MCF 10A (cell line): ENCODE measurements at regions not wholly inside any gene's neighbourhood (a gene's known extent, or its start where the extent isn't known, plus 50 kb on each side); places are given as distances from the start of the nearest gene placed in this dataset.
"Not testable (repeated sequence)": the region's sequence is repeated elsewhere in the genome, so short reads cannot be mapped to it uniquely, and the experiment has no call there.

ENCODE experiments used
- BruUV-seq: library from RNA; stranded (reverse); fragments of 400-500 nt; replicated peaks from 2 replicates; lab custom pipeline; 2021; lab: Mats Ljungman, UMichigan
- CTCF ChIA-PET: fragments of 300-600 bp; sonication (Branson Sonifier 250); formaldehyde crosslinking; extraction: SDS; loops from one replicate; lab custom pipeline; 2021; ENCODE audit warnings: antibody characterized with exemption, inconsistent platforms; lab: Yijun Ruan, JAX
- POLR2A ChIA-PET: fragments of 300-600, 350-650 bp; sonication (Branson Sonifier 250); formaldehyde crosslinking; extraction: SDS; loops from one replicate; lab custom pipeline; 2020; ENCODE audit warnings: antibody characterized with exemption, inconsistent platforms; lab: Yijun Ruan, JAX
- DNase-seq: peaks from one replicate; pipeline ENCODE4 v3.0.0-alpha.2; 2018; ENCODE audit not compliant: unreplicated experiment
- H3K27ac Mint-ChIP-seq: one replicate; pipeline ENCODE4 v1.8.0; 2022; ENCODE audit warnings: mild to moderate bottlenecking, low read depth, mixed read lengths; ENCODE audit not compliant: unreplicated experiment
- H3K27me3 Mint-ChIP-seq: one replicate; pipeline ENCODE4 v1.8.0; 2022; ENCODE audit warnings: mixed read lengths; ENCODE audit not compliant: insufficient read depth, unreplicated experiment
- H3K36me3 Mint-ChIP-seq: one replicate; pipeline ENCODE4 v1.8.0; 2022; ENCODE audit warnings: mild to moderate bottlenecking, moderate library complexity, mixed read lengths; ENCODE audit not compliant: insufficient read depth, unreplicated experiment
- H3K4me1 Mint-ChIP-seq: one replicate; pipeline ENCODE4 v1.8.0; 2022; ENCODE audit warnings: mixed read lengths; ENCODE audit not compliant: insufficient read depth, unreplicated experiment
- H3K4me3 Mint-ChIP-seq: one replicate; pipeline ENCODE4 v1.8.0; 2022; ENCODE audit warnings: mild to moderate bottlenecking, moderate library complexity, mixed read lengths; ENCODE audit not compliant: unreplicated experiment
- H3K9me3 Mint-ChIP-seq: one replicate; pipeline ENCODE4 v1.8.0; 2022; ENCODE audit warnings: mixed read lengths; ENCODE audit not compliant: unreplicated experiment
- CTCF ChIP-seq: fragments of 200-600 bp; IDR thresholded peaks from one replicate; pipeline ENCODE4 v1.8.0; 2022; ENCODE audit warnings: antibody characterized with exemption, mild to moderate bottlenecking; ENCODE audit not compliant: unreplicated experiment
- intact Hi-C: fragments of 100-400 bp; cut with micrococcal nuclease; formaldehyde crosslinking; loops from 2 replicates; pipeline ENCODE4 v1.14.1; 2022

GRCh38 chrX:139015627-139016026, 304.1 kb upstream of the FGF13 start:
- Mint-ChIP-seq H3K27ac (no peak overlapping the region), H3K4me1 (no peaks in the 10 kb centered on the region), H3K27me3 (no peaks in the 10 kb centered on the region), H3K9me3 (peaks cover 31% of the 10 kb centered on the region), H3K36me3 (no peaks in the 10 kb centered on the region), H3K4me3 (no peak overlapping the region)
- CTCF ChIA-PET, result no interaction called here
- intact Hi-C loops, result no loop called here
- TF ChIP-seq CTCF, result no peak
- POLR2A ChIA-PET, result no interaction called here
- no peak for DNase-seq
- no TSS peak for BruUV-seq

- ChIA-PET POLR2A (no interaction called here), CTCF (no interaction called here)
- no peaks in the 10 kb centered on the region for H3K36me3 Mint-ChIP-seq
- H3K9me3 Mint-ChIP-seq, result peaks cover 13% of the 10 kb centered on the region
- intact Hi-C loops, result no loop called here
- no peak for DNase-seq
- no peak overlapping the region for H3K27ac Mint-ChIP-seq
- BruUV-seq, result no TSS peak
- H3K27me3 Mint-ChIP-seq, result no peaks in the 10 kb centered on the region
- H3K4me3 Mint-ChIP-seq, result no peak overlapping the region
- H3K4me1 Mint-ChIP-seq, result no peaks in the 10 kb centered on the region
- no peak for TF ChIP-seq CTCF
Observed at GRCh38 chrX:139008185-139008584, 296.7 kb upstream of the FGF13 start.

GRCh38 chrX:139003856-139004527, 292.5 kb upstream of the FGF13 start:
- H3K27ac Mint-ChIP-seq, H3K9me3 Mint-ChIP-seq, BruUV-seq, H3K27me3 Mint-ChIP-seq, DNase-seq, CTCF ChIA-PET, intact Hi-C loops, H3K36me3 Mint-ChIP-seq, POLR2A ChIA-PET, H3K4me1 Mint-ChIP-seq, H3K4me3 Mint-ChIP-seq: not testable (repeated sequence)

- Mint-ChIP-seq H3K27ac (no peak overlapping the region), H3K27me3 (no peaks in the 10 kb centered on the region), H3K36me3 (no peaks in the 10 kb centered on the region), H3K4me1 (no peaks in the 10 kb centered on the region), H3K4me3 (no peak overlapping the region), H3K9me3 (peaks cover 14% of the 10 kb centered on the region)
- intact Hi-C loops, result no loop called here
- ChIA-PET POLR2A (no interaction called here), CTCF (interaction anchor here (0.6 kb wide), 2 partner anchors 147 to 153 kb away, joined by 3 to 6 read pairs; no protein-coding TSS in a partner anchor)
- no peak for DNase-seq
- BruUV-seq, result no TSS peak
- TF ChIP-seq CTCF, result no peak
Observed at GRCh38 chrX:139002319-139002718, 290.8 kb upstream of the FGF13 start.
